ENCODE measurements at regions not wholly inside any gene's neighbourhood (a gene's known extent, or its start where the extent isn't known, plus 50 kb on each side); places are given as distances from the start of the nearest gene placed in this dataset.

GRCh38 chr5:97245386-97245785 lies 62.3 kb upstream of the RIOK2 start (continued):
- TF ChIP-seq OSR1 (CRISPR knock-in tag; IDR thresholded peaks at IDR 0.05) = no peak

GRCh38 chr5:97250113-97250512 lies 67.1 kb upstream of the RIOK2 start:
- ATAC-seq = no peak
- TF ChIP-seq RARB (CRISPR knock-in tag; IDR thresholded peaks at IDR 0.05) = no peak
- no peak for TF ChIP-seq ZC3H10 (CRISPR knock-in tag; IDR thresholded peaks at IDR 0.05)
- TF ChIP-seq POU6F1 (CRISPR knock-in tag; IDR thresholded peaks at IDR 0.05; ENCODE audit: borderline replicate concordance, low read depth) = no peak
- TF ChIP-seq SNAI2 (CRISPR knock-in tag; IDR thresholded peaks at IDR 0.05) = no peak
- no peak for TF ChIP-seq CSDC2 (CRISPR knock-in tag; IDR thresholded peaks at IDR 0.05)
- no peak for TF ChIP-seq CREB5 (CRISPR knock-in tag; IDR thresholded peaks at IDR 0.05; ENCODE audit: low read depth)
- no peak for TF ChIP-seq TCF4 (CRISPR knock-in tag; IDR thresholded peaks at IDR 0.05; ENCODE audit: borderline replicate concordance)
- TF ChIP-seq ISL1 (CRISPR knock-in tag; IDR thresholded peaks at IDR 0.05) = no peak
- no peak for TF ChIP-seq BACH2 (CRISPR knock-in tag; IDR thresholded peaks at IDR 0.05; ENCODE audit: borderline replicate concordance)
- TF ChIP-seq TSHZ2 (CRISPR knock-in tag; IDR thresholded peaks at IDR 0.05) = no peak
- TF ChIP-seq PPARA (CRISPR knock-in tag; IDR thresholded peaks at IDR 0.05; ENCODE audit: borderline replicate concordance) = no peak
- no peak for TF ChIP-seq CSRNP3 (CRISPR knock-in tag; IDR thresholded peaks at IDR 0.05)
- TF ChIP-seq ZNF565 (CRISPR knock-in tag; conservative IDR thresholded peaks at IDR 0.05; ENCODE audit: low read depth) = no peak

GRCh38 chr5:97266076-97266475 lies 83.0 kb upstream of the RIOK2 start:
- TF ChIP-seq TCF4 (CRISPR knock-in tag; IDR thresholded peaks at IDR 0.05; ENCODE audit: borderline replicate concordance) (no peak), ARNTL (CRISPR knock-in tag; IDR thresholded peaks at IDR 0.05; ENCODE audit: borderline replicate concordance, low read depth) (no peak), ZFP30 (CRISPR knock-in tag; IDR thresholded peaks at IDR 0.05) (no peak), ZNF70 (CRISPR knock-in tag; IDR thresholded peaks at IDR 0.05) (no peak), CSDC2 (CRISPR knock-in tag; IDR thresholded peaks at IDR 0.05) (no peak), PPARA (CRISPR knock-in tag; IDR thresholded peaks at IDR 0.05; ENCODE audit: borderline replicate concordance) (no peak), POU6F1 (CRISPR knock-in tag; IDR thresholded peaks at IDR 0.05; ENCODE audit: borderline replicate concordance, low read depth) (no peak), ZC3H10 (CRISPR knock-in tag; IDR thresholded peaks at IDR 0.05) (no peak)
- no peak for ATAC-seq

GRCh38 chr5:97266576-97266975 lies 83.5 kb upstream of the RIOK2 start:
- no peak for ATAC-seq
- no peak for TF ChIP-seq BACH2 (CRISPR knock-in tag; IDR thresholded peaks at IDR 0.05; ENCODE audit: borderline replicate concordance)
- TF ChIP-seq SNAI2 (CRISPR knock-in tag; IDR thresholded peaks at IDR 0.05) = no peak
- no peak for TF ChIP-seq OSR1 (CRISPR knock-in tag; IDR thresholded peaks at IDR 0.05)
- no peak for TF ChIP-seq ARNTL (CRISPR knock-in tag; IDR thresholded peaks at IDR 0.05; ENCODE audit: borderline replicate concordance, low read depth)
- TF ChIP-seq PATZ1 (CRISPR knock-in tag; IDR thresholded peaks at IDR 0.05; ENCODE audit: borderline replicate concordance) = no peak
- TF ChIP-seq ZNF565 (CRISPR knock-in tag; conservative IDR thresholded peaks at IDR 0.05; ENCODE audit: low read depth) = no peak
- TF ChIP-seq ISL1 (CRISPR knock-in tag; IDR thresholded peaks at IDR 0.05) = no peak
- TF ChIP-seq CSRNP3 (CRISPR knock-in tag; IDR thresholded peaks at IDR 0.05) = no peak
- TF ChIP-seq ZFP3 (CRISPR knock-in tag; IDR thresholded peaks at IDR 0.05) = no peak
- no peak for TF ChIP-seq TOX (CRISPR knock-in tag; IDR thresholded peaks at IDR 0.05; ENCODE audit: borderline replicate concordance)
- TF ChIP-seq ZNF8 (CRISPR knock-in tag; IDR thresholded peaks at IDR 0.05) = no peak
- TF ChIP-seq PPARA (CRISPR knock-in tag; IDR thresholded peaks at IDR 0.05; ENCODE audit: borderline replicate concordance) = no peak
- no peak for TF ChIP-seq ESRRG (CRISPR knock-in tag; IDR thresholded peaks at IDR 0.05)
